BJ (cell line): ENCODE measurements at regions not wholly inside any gene's neighbourhood (a gene's known extent, or its start where the extent isn't known, plus 50 kb on each side); places are given as distances from the start of the nearest gene placed in this dataset.
"Not testable (repeated sequence)": the region's sequence is repeated elsewhere in the genome, so short reads cannot be mapped to it uniquely, and the experiment has no call there.

Experiments
- CTCF ChIA-PET: fragments of 350-600 bp; formaldehyde crosslinking; extraction: SDS; loops from one replicate; lab custom pipeline; 2021; ENCODE audit warnings: antibody characterized with exemption, inconsistent platforms; lab: Yijun Ruan, JAX
- POLR2A ChIA-PET: fragments of 300-600 bp; sonication (Branson Sonifier 250); formaldehyde crosslinking; extraction: SDS; loops from one replicate; lab custom pipeline; 2021; ENCODE audit warnings: antibody characterized with exemption; lab: Charles Lee
- DNase-seq: peaks from one replicate; pipeline ENCODE4 v3.0.0-alpha.2; 2011; ENCODE audit warnings: low read depth
- H3K27me3 ChIP-seq: 2 replicates; pipeline ENCODE4 v1.6.0; 2011; ENCODE audit warnings: low read length; ENCODE audit not compliant: control insufficient read depth, insufficient read depth
- H3K36me3 ChIP-seq: 2 replicates; pipeline ENCODE4 v1.5.1; 2011; ENCODE audit warnings: low read length; ENCODE audit not compliant: control insufficient read depth, insufficient read depth
- H3K4me3 ChIP-seq: 2 replicates; pipeline ENCODE4 v1.5.1; 2011; ENCODE audit warnings: low read depth, mild to moderate bottlenecking, control low read depth, low read length
- CTCF ChIP-seq: IDR thresholded peaks from 2 replicates; pipeline ENCODE4 v1.5.1; 2011; ENCODE audit warnings: low read depth, mild to moderate bottlenecking, control low read depth, inconsistent platforms, low read length, moderate library complexity; ENCODE audit not compliant: insufficient read depth

GRCh38 chr14:43793579-43793978 is 713.5 kb downstream of the FSCB start:
- Histone ChIP-seq H3K36me3 (no peaks in the 10 kb centered on the region), H3K4me3 (no peak overlapping the region), H3K27me3 (no peaks in the 10 kb centered on the region)
- POLR2A ChIA-PET, result no interaction called here
- CTCF ChIA-PET, result interaction anchor here (0.9 kb wide), 1 partner anchor 9 kb away, joined by 4 read pairs; no protein-coding TSS in a partner anchor
- no peak for TF ChIP-seq CTCF
- DNase-seq, result no peak

GRCh38 chr14:43792980-43793379 is 714.1 kb downstream of the FSCB start:
- no peaks in the 10 kb centered on the region for H3K27me3 ChIP-seq
- ChIA-PET CTCF (interaction anchor here (0.9 kb wide), 1 partner anchor 9 kb away, joined by 4 read pairs; no protein-coding TSS in a partner anchor), POLR2A (no interaction called here)
- no peak for DNase-seq
- H3K36me3 ChIP-seq, result no peaks in the 10 kb centered on the region
- H3K4me3 ChIP-seq, result no peak overlapping the region
- TF ChIP-seq CTCF, result no peak

- no peaks in the 10 kb centered on the region for H3K36me3 ChIP-seq
- TF ChIP-seq CTCF, result no peak
- ChIA-PET CTCF (no interaction called here), POLR2A (no interaction called here)
- H3K27me3 ChIP-seq, result no peaks in the 10 kb centered on the region
- no peak overlapping the region for H3K4me3 ChIP-seq
- no peak for DNase-seq
Measured at GRCh38 chr14:43790681-43791080, 716.4 kb downstream of the FSCB start.

GRCh38 chr14:43789458-43789857 is 717.6 kb downstream of the FSCB start:
- Histone ChIP-seq H3K27me3 (no peaks in the 10 kb centered on the region), H3K4me3 (no peak overlapping the region), H3K36me3 (no peaks in the 10 kb centered on the region)
- ChIA-PET CTCF (no interaction called here), POLR2A (no interaction called here)
- no peak for DNase-seq
- no peak for TF ChIP-seq CTCF

- DNase-seq, result no peak
- ChIA-PET POLR2A (no interaction called here), CTCF (no interaction called here)
- TF ChIP-seq CTCF, result no peak
- H3K27me3 ChIP-seq, result no peaks in the 10 kb centered on the region
- no peak overlapping the region for H3K4me3 ChIP-seq
- no peaks in the 10 kb centered on the region for H3K36me3 ChIP-seq
Measured at GRCh38 chr14:43786066-43786762, 720.9 kb downstream of the FSCB start.

- H3K27me3 ChIP-seq, CTCF ChIA-PET, POLR2A ChIA-PET, H3K4me3 ChIP-seq, DNase-seq, H3K36me3 ChIP-seq: not testable (repeated sequence)
Measured at GRCh38 chr14:43784432-43784831, 722.7 kb downstream of the FSCB start.
